B cell (primary cell): ENCODE measurements at regions not wholly inside any gene's neighbourhood (a gene's known extent, or its start where the extent isn't known, plus 50 kb on each side); places are given as distances from the start of the nearest gene placed in this dataset.

Experiments used
- ATAC-seq: fragments of 200-7000 bp; cut with Tn5 transposase; one replicate; pipeline ENCODE4 v1.10.0; 2021; ENCODE audit warnings: low read depth, mild to moderate bottlenecking, moderate number of reproducible peaks, moderate library complexity
- CTCF ChIA-PET: fragments of 350-600 bp; sonication (Branson Sonifier 250); formaldehyde crosslinking; loops from one replicate; lab custom pipeline; 2021; ENCODE audit warnings: antibody characterized with exemption, inconsistent platforms; lab: Charles Lee
- POLR2A ChIA-PET: fragments of 350-600 bp; sonication (Branson Sonifier 250); formaldehyde crosslinking; loops from one replicate; lab custom pipeline; 2021; ENCODE audit warnings: antibody characterized with exemption; lab: Charles Lee
- DNase-seq: peaks from one replicate; pipeline ENCODE4 v3.0.0; 2013
- H2AFZ ChIP-seq: 2 replicates; pipeline ENCODE4 v1.6.1; 2012; ENCODE audit warnings: mild to moderate bottlenecking, low read depth, low read length; ENCODE audit not compliant: insufficient read depth, poor library complexity, severe bottlenecking
- H3K27ac ChIP-seq, 2 donors: 1 replicate in 1 of 2; 2 replicates in 1 of 2; pipeline ENCODE4 v1.5.1; 2012 to 2013; ENCODE audit warnings: low read length in 2 of 2, mild to moderate bottlenecking in 2 of 2, moderate library complexity in 1 of 2
- H3K27me3 ChIP-seq, 4 experiments: fragments of 200-600 bp in 1 of 4; sonication (generic) in 1 of 4; replicated peaks in 1 of 4; 1 replicate in 2 of 4; 2 replicates in 2 of 4; pipeline versions ENCODE4 v1.6.1 to v1.7.0; 2013 to 2016; ENCODE audit warnings: low read length in 3 of 4, mild to moderate bottlenecking in 2 of 4, mixed read lengths in 1 of 4, moderate library complexity in 1 of 4; ENCODE audit not compliant: insufficient read depth in 4 of 4, control insufficient read depth in 3 of 4; ENCODE audit errors: control extremely low read depth in 1 of 4
- H3K36me3 ChIP-seq, 2 experiments: replicated peaks in 1 of 2; 1 replicate in 1 of 2; 2 replicates in 1 of 2; pipeline versions ENCODE4 v1.6.1 to v1.7.1; 2013; ENCODE audit warnings: low read length in 1 of 2; ENCODE audit not compliant: insufficient read depth in 2 of 2, control insufficient read depth in 1 of 2; ENCODE audit errors: control extremely low read depth in 1 of 2, extremely low read depth in 1 of 2
- H3K4me1 ChIP-seq, 2 donors: fragments of 200-600 bp in 1 of 2; sonication (generic) in 1 of 2; 1 replicate in 1 of 2; 2 replicates in 1 of 2; pipeline versions ENCODE4 v1.5.1 to v1.6.1; 2013 to 2017; ENCODE audit warnings: low read length in 2 of 2; ENCODE audit not compliant: control insufficient read depth in 2 of 2, insufficient read depth in 2 of 2
- H3K4me2 ChIP-seq: replicated peaks from 2 replicates; pipeline ENCODE3; 2012; ENCODE audit warnings: mild to moderate bottlenecking, low read depth, low read length; ENCODE audit not compliant: poor library complexity, severe bottlenecking
- H3K4me3 ChIP-seq, 5 experiments: fragments of 200-600 bp in 1 of 5; sonication (generic) in 1 of 5; 1 replicate in 3 of 5; 2 replicates in 2 of 5; pipeline versions ENCODE4 v1.5.1 to v1.7.0; 2011 to 2016; ENCODE audit warnings: low read length in 4 of 5, mild to moderate bottlenecking in 4 of 5, low read depth in 2 of 5, control low read depth in 1 of 5, moderate library complexity in 1 of 5; ENCODE audit not compliant: insufficient read depth in 1 of 5; ENCODE audit errors: control extremely low read depth in 1 of 5, extremely low read depth in 1 of 5
- H3K79me2 ChIP-seq: fragments of 200-600 bp; sonication (generic); one replicate; pipeline ENCODE4 v1.6.0; 2016; ENCODE audit warnings: low read length; ENCODE audit not compliant: control insufficient read depth, insufficient read depth
- H3K9ac ChIP-seq: fragments of 200-600 bp; sonication (generic); 2 replicates; pipeline ENCODE4 v1.6.1; 2017; ENCODE audit warnings: mild to moderate bottlenecking, low read length, moderate library complexity
- H3K9me3 ChIP-seq, 3 donors: one replicate each; pipeline versions ENCODE4 v1.6.1 to v1.7.1; 2013; ENCODE audit warnings: low read length in 2 of 3; ENCODE audit not compliant: control insufficient read depth in 2 of 3, insufficient read depth in 1 of 3; ENCODE audit errors: control extremely low read depth in 1 of 3
- H4K20me1 ChIP-seq: 2 replicates; pipeline ENCODE4 v1.6.0; 2012; ENCODE audit warnings: mild to moderate bottlenecking, low read length; ENCODE audit not compliant: insufficient read depth, control insufficient read depth, poor library complexity, severe bottlenecking
- H3K27ac Mint-ChIP-seq: one replicate; pipeline ENCODE4 v1.8.0; 2021; ENCODE audit warnings: mixed read lengths
- H3K27me3 Mint-ChIP-seq: one replicate; pipeline ENCODE4 v1.8.0; 2021; ENCODE audit warnings: mixed read lengths
- H3K4me1 Mint-ChIP-seq: one replicate; pipeline ENCODE4 v1.8.0; 2021; ENCODE audit warnings: mixed read lengths
- H3K4me3 Mint-ChIP-seq: one replicate; pipeline ENCODE4 v1.8.0; 2021; ENCODE audit warnings: mixed read lengths
- H3K9me3 Mint-ChIP-seq: one replicate; pipeline ENCODE4 v1.8.0; 2022; ENCODE audit warnings: mixed read lengths; ENCODE audit not compliant: insufficient read depth
- CTCF ChIP-seq: fragments of 200-600 bp; IDR thresholded peaks from one replicate; pipeline ENCODE4 v1.8.0; 2022; ENCODE audit warnings: antibody characterized with exemption, mild to moderate bottlenecking
- EZH2 ChIP-seq: IDR thresholded peaks from 2 replicates; pipeline ENCODE4 v1.6.1; 2012; ENCODE audit warnings: borderline replicate concordance, low read depth, mild to moderate bottlenecking, moderate library complexity, low read length; ENCODE audit not compliant: insufficient read depth, poor library complexity, severe bottlenecking
- WGBS: methylation state at CpG from one replicate; pipeline ENCODE4 v1.1.5; 2013; ENCODE audit warnings: missing lambda C conversion rate; ENCODE audit not compliant: insufficient coverage; 5-methylcytosine and 5-hydroxymethylcytosine counted together
- intact Hi-C: fragments of 100-400 bp; cut with micrococcal nuclease; formaldehyde crosslinking; loops from one replicate; pipeline ENCODE4 v1.10.0; 2022

- H3K4me3 Mint-ChIP-seq = no peak overlapping the region
- Histone ChIP-seq H3K9me3 (no peaks in the 10 kb centered on the region), H3K4me3 (no peak overlapping the region), H3K36me3 (no peaks in the 10 kb centered on the region), H3K9ac (no peak overlapping the region), H2AFZ (no peak overlapping the region), H3K4me2 (no peak overlapping the region), H4K20me1 (no peaks in the 10 kb centered on the region), H3K4me1 (no peaks in the 10 kb centered on the region), H3K27me3 (no peaks in the 10 kb centered on the region), H3K27ac (no peak overlapping the region), H3K79me2 (no peaks in the 10 kb centered on the region)
- no peaks in the 10 kb centered on the region for H3K9me3 Mint-ChIP-seq
- ATAC-seq (no peak), DNase-seq (no peak)
- intact Hi-C loops = no loop called here
- H3K27ac Mint-ChIP-seq = no peak overlapping the region
- no peaks in the 10 kb centered on the region for H3K4me1 Mint-ChIP-seq
- ChIA-PET CTCF (interaction anchor here (0.7 kb wide), 1 partner anchor 1317 kb away, joined by 4 read pairs; no protein-coding TSS in a partner anchor), POLR2A (no interaction called here)
- no peak for TF ChIP-seq CTCF
- no peak for TF ChIP-seq EZH2
- no peaks in the 10 kb centered on the region for H3K27me3 Mint-ChIP-seq
- no CpG with 5 or more reads among the region's 2 CpGs for WGBS
Observed at GRCh38 chrX:113935518-113935917, 648.4 kb upstream of the HTR2C start.

GRCh38 chrX:113933931-113934330, 650.0 kb upstream of the HTR2C start:
- Mint-ChIP-seq H3K9me3 (no peaks in the 10 kb centered on the region), H3K27me3 (no peaks in the 10 kb centered on the region), H3K27ac (no peak overlapping the region), H3K4me3 (no peak overlapping the region), H3K4me1 (no peaks in the 10 kb centered on the region)
- ATAC-seq = no peak
- Histone ChIP-seq H3K4me1 (no peaks in the 10 kb centered on the region), H3K79me2 (no peaks in the 10 kb centered on the region), H3K36me3 (no peaks in the 10 kb centered on the region), H3K27ac (no peak overlapping the region), H3K4me2 (no peak overlapping the region), H3K4me3 (no peak overlapping the region), H2AFZ (no peak overlapping the region), H3K9ac (no peak overlapping the region), H3K9me3 (no peaks in the 10 kb centered on the region), H4K20me1 (no peaks in the 10 kb centered on the region), H3K27me3 (no peaks in the 10 kb centered on the region)
- intact Hi-C loops = no loop called here
- ChIA-PET CTCF (no interaction called here), POLR2A (no interaction called here)
- no peak for DNase-seq
- TF ChIP-seq CTCF (no peak), EZH2 (no peak)
